A673 (cell line): ENCODE measurements at regions not wholly inside any gene's neighbourhood (a gene's known extent, or its start where the extent isn't known, plus 50 kb on each side); places are given as distances from the start of the nearest gene placed in this dataset.

ENCODE experiments used
- CTCF ChIP-seq: fragments of 300-800, 200-600 bp; sonication (generic); conservative IDR thresholded peaks from 2 replicates; pipeline ENCODE4 v1.5.1; 2017; ENCODE audit warnings: low read depth, mild to moderate bottlenecking, antibody characterized with exemption, low read length, moderate library complexity, mixed read lengths
- EZH2 ChIP-seq: fragments of 200-600 bp; sonication (generic); IDR thresholded peaks from 2 replicates; pipeline ENCODE4 v1.6.1; 2017; ENCODE audit warnings: borderline replicate concordance, low read depth, mild to moderate bottlenecking, mixed read lengths, antibody characterized with exemption, low read length; ENCODE audit not compliant: poor library complexity, severe bottlenecking

- TF ChIP-seq CTCF, result no peak
- TF ChIP-seq EZH2, result no peak
Observed at GRCh38 chr12:124509676-124510300, 57.6 kb downstream of the NCOR2 start.
